GM12892 (cell line): ENCODE measurements at regions not wholly inside any gene's neighbourhood (a gene's known extent, or its start where the extent isn't known, plus 50 kb on each side); places are given as distances from the start of the nearest gene placed in this dataset.
"Not testable (repeated sequence)": the region's sequence is repeated elsewhere in the genome, so short reads cannot be mapped to it uniquely, and the experiment has no call there.

Experiments
- POLR2A ChIP-seq: IDR thresholded peaks from 2 replicates; pipeline ENCODE4 v1.6.1; 2011; ENCODE audit warnings: low read depth, low read length, control low read depth
- POLR2AphosphoS5 ChIP-seq: IDR thresholded peaks from 2 replicates; pipeline ENCODE4 v1.6.1; 2011; ENCODE audit warnings: low read depth, low read length, control low read depth
- TAF1 ChIP-seq: IDR thresholded peaks from 2 replicates; pipeline ENCODE4 v1.6.1; 2011; ENCODE audit warnings: low read depth, mild to moderate bottlenecking, control low read depth, low read length, borderline replicate concordance

- TF ChIP-seq POLR2A, TAF1, POLR2AphosphoS5: not testable (repeated sequence)
These were observed 80.9 kb upstream of the SEC22B start for GRCh38 chr1:120257064-120257777.
